WTC11 (cell line): ENCODE measurements at regions not wholly inside any gene's neighbourhood (a gene's known extent, or its start where the extent isn't known, plus 50 kb on each side); places are given as distances from the start of the nearest gene placed in this dataset.
"Not testable (repeated sequence)": the region's sequence is repeated elsewhere in the genome, so short reads cannot be mapped to it uniquely, and the experiment has no call there.

Source experiments
- CREB1 ChIP-seq: sonication (generic); formaldehyde crosslinking; IDR thresholded peaks from 2 replicates; pipeline ENCODE4 v1.8.0; 2023; ENCODE audit warnings: mild to moderate bottlenecking, missing genetic modification reagents
- ETV6 ChIP-seq: sonication (generic); formaldehyde crosslinking; IDR thresholded peaks from 2 replicates; pipeline ENCODE4 v1.8.1; 2022; ENCODE audit warnings: mild to moderate bottlenecking, missing genetic modification reagents
- JUN ChIP-seq: sonication (generic); formaldehyde crosslinking; IDR thresholded peaks from 2 replicates; pipeline ENCODE4 v1.8.0; 2023; ENCODE audit warnings: mild to moderate bottlenecking, missing genetic modification reagents
- NFYB ChIP-seq: sonication (generic); formaldehyde crosslinking; conservative IDR thresholded peaks from 2 replicates; pipeline ENCODE4 v1.8.0; 2022; ENCODE audit warnings: low read depth, missing genetic modification reagents
- USF1 ChIP-seq: sonication (generic); formaldehyde crosslinking; IDR thresholded peaks from 2 replicates; pipeline ENCODE4 v1.8.0; 2022; ENCODE audit warnings: mild to moderate bottlenecking, missing genetic modification reagents
- ZNF121 ChIP-seq: sonication (generic); formaldehyde crosslinking; IDR thresholded peaks from 2 replicates; pipeline ENCODE4 v1.8.0; 2023; ENCODE audit warnings: missing genetic modification reagents
- TF ChIP-seq, protein P1 (sequence below): fragments of 200-600 bp; IDR thresholded peaks from 2 replicates; pipeline ENCODE4 v1.8.0; 2022; ENCODE audit warnings: antibody characterized with exemption
- TF ChIP-seq, protein P2 (sequence below): sonication (generic); formaldehyde crosslinking; IDR thresholded peaks from 2 replicates; pipeline ENCODE4 v1.8.0; 2022; ENCODE audit warnings: mild to moderate bottlenecking, missing genetic modification reagents

DNA sequence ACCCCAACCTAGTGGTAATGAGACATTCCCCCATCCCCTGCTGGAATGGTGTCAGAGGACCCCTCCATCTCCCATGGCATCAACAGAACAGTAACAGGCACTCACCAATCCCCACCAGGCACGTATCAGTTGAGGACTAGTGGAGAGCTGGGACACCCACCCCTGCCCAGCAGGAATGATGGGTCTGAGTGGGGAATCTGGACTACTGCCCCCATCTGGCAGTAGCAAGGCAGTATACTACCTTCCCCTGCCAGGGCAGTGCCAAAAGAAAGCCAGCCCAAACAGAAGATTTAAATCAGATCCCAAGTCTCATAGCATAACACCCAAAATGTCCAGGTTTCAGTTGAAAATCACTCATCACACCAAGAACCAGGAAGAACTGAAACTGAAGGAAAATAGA lies 111.2 kb upstream of the NBPF12 start:
- TF ChIP-seq USF1 (CRISPR knock-in tag); ETV6; JUN (CRISPR knock-in tag); ZNF121; CREB1 (CRISPR knock-in tag); NFYB (CRISPR knock-in tag): not testable (repeated sequence)
- TF ChIP-seq, protein P1, sequence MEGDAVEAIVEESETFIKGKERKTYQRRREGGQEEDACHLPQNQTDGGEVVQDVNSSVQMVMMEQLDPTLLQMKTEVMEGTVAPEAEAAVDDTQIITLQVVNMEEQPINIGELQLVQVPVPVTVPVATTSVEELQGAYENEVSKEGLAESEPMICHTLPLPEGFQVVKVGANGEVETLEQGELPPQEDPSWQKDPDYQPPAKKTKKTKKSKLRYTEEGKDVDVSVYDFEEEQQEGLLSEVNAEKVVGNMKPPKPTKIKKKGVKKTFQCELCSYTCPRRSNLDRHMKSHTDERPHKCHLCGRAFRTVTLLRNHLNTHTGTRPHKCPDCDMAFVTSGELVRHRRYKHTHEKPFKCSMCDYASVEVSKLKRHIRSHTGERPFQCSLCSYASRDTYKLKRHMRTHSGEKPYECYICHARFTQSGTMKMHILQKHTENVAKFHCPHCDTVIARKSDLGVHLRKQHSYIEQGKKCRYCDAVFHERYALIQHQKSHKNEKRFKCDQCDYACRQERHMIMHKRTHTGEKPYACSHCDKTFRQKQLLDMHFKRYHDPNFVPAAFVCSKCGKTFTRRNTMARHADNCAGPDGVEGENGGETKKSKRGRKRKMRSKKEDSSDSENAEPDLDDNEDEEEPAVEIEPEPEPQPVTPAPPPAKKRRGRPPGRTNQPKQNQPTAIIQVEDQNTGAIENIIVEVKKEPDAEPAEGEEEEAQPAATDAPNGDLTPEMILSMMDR, result not testable (repeated sequence)
- TF ChIP-seq, protein P2, sequence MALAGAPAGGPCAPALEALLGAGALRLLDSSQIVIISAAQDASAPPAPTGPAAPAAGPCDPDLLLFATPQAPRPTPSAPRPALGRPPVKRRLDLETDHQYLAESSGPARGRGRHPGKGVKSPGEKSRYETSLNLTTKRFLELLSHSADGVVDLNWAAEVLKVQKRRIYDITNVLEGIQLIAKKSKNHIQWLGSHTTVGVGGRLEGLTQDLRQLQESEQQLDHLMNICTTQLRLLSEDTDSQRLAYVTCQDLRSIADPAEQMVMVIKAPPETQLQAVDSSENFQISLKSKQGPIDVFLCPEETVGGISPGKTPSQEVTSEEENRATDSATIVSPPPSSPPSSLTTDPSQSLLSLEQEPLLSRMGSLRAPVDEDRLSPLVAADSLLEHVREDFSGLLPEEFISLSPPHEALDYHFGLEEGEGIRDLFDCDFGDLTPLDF, result not testable (repeated sequence)
